GM23248 (cell line): ENCODE measurements at regions not wholly inside any gene's neighbourhood (a gene's known extent, or its start where the extent isn't known, plus 50 kb on each side); places are given as distances from the start of the nearest gene placed in this dataset.

Source experiments
- DNase-seq: peaks from one replicate; pipeline ENCODE4 v3.0.0-alpha.2; 2015
- H2AFZ ChIP-seq: fragments of 200-600 bp; sonication (generic); 2 replicates; pipeline ENCODE4 v1.6.1; 2016; ENCODE audit warnings: antibody characterized with exemption
- H3F3A ChIP-seq: fragments of 200-600 bp; sonication (generic); 2 replicates; pipeline ENCODE4 v1.6.1; 2016; ENCODE audit warnings: mild to moderate bottlenecking, antibody characterized with exemption, mixed run types; ENCODE audit not compliant: insufficient read depth
- H3K27ac ChIP-seq: fragments of 200-600 bp; sonication (generic); 2 replicates; pipeline ENCODE4 v1.5.1; 2016; ENCODE audit warnings: mild to moderate bottlenecking
- H3K27me3 ChIP-seq: fragments of 200-600 bp; sonication (generic); replicated peaks from 2 replicates; pipeline ENCODE4 v1.6.1; 2016; ENCODE audit warnings: mild to moderate bottlenecking; ENCODE audit not compliant: insufficient read depth
- H3K36me3 ChIP-seq: fragments of 200-600 bp; sonication (generic); 2 replicates; pipeline ENCODE4 v1.6.1; 2016; ENCODE audit warnings: low read depth, mild to moderate bottlenecking
- H3K4me1 ChIP-seq: fragments of 200-600 bp; sonication (generic); 2 replicates; pipeline ENCODE4 v1.6.1; 2016; ENCODE audit warnings: mild to moderate bottlenecking; ENCODE audit not compliant: insufficient read depth
- H3K4me2 ChIP-seq: fragments of 200-600 bp; sonication (generic); one replicate; pipeline ENCODE4 v1.6.1; 2016; ENCODE audit warnings: mild to moderate bottlenecking; ENCODE audit not compliant: unreplicated experiment
- H3K4me3 ChIP-seq: fragments of 200-600 bp; sonication (generic); 2 replicates; pipeline ENCODE4 v1.5.1; 2016; ENCODE audit warnings: mild to moderate bottlenecking
- H3K79me2 ChIP-seq: fragments of 200-600 bp; sonication (generic); 2 replicates; pipeline ENCODE4 v1.6.1; 2016; ENCODE audit warnings: mild to moderate bottlenecking; ENCODE audit not compliant: insufficient read depth
- H3K9ac ChIP-seq: fragments of 200-600 bp; sonication (generic); 2 replicates; pipeline ENCODE4 v1.6.1; 2016; ENCODE audit warnings: mild to moderate bottlenecking
- H3K9me2 ChIP-seq: fragments of 200-600 bp; sonication (generic); 2 replicates; pipeline ENCODE4 v1.6.1; 2016; ENCODE audit warnings: mixed run types, mild to moderate bottlenecking, moderate library complexity; ENCODE audit not compliant: insufficient read depth
- H3K9me3 ChIP-seq: fragments of 200-600 bp; sonication (generic); one replicate; pipeline ENCODE4 v1.6.1; 2017; ENCODE audit warnings: low read depth
- H4K20me1 ChIP-seq: fragments of 200-600 bp; sonication (generic); 2 replicates; pipeline ENCODE4 v1.6.0; 2016; ENCODE audit not compliant: insufficient read depth
- EZH2 ChIP-seq: fragments of 200-600 bp; sonication (generic); IDR thresholded peaks from 2 replicates; pipeline ENCODE4 v1.6.1; 2018; ENCODE audit warnings: antibody characterized with exemption, mild to moderate bottlenecking; ENCODE audit not compliant: insufficient read depth, poor library complexity, severe bottlenecking
- EZH2phosphoT487 ChIP-seq: fragments of 200-600 bp; sonication (generic); IDR thresholded peaks from 2 replicates; pipeline ENCODE4 v1.6.1; 2018; ENCODE audit warnings: antibody characterized with exemption, moderate library complexity, mild to moderate bottlenecking, low read depth; ENCODE audit not compliant: insufficient read depth
- WGBS, 2 experiments: methylation state at CpG; one replicate each; pipeline ENCODE4 v1.1.6; 2015 to 2017; ENCODE audit warnings: low lambda C conversion rate in 2 of 2, low coverage in 1 of 2; ENCODE audit errors: missing lambda C conversion rate in 2 of 2; 5-methylcytosine and 5-hydroxymethylcytosine counted together
- in situ Hi-C: fragments of 300-500 bp; cut with MboI; formaldehyde crosslinking; loops from 2 replicates; pipeline ENCODE4 v1.15.0; 2020

GRCh38 chr6:44057238-44057930 is 69.9 kb downstream of the MRPL14 start:
- Histone ChIP-seq H3K9me3 (no peaks in the 10 kb centered on the region), H3K4me3 (no peak overlapping the region), H3K4me2 (peak overlapping the region; percentile 29), H4K20me1 (no peaks in the 10 kb centered on the region), H3K4me1 (peaks cover 85% of the 10 kb centered on the region), H3K36me3 (no peaks in the 10 kb centered on the region), H3K9me2 (no peaks in the 10 kb centered on the region), H3K27ac (peak overlapping the region; percentile 88), H2AFZ (no peak overlapping the region), H3F3A (peaks cover 70% of the 10 kb centered on the region), H3K9ac (peak overlapping the region; percentile 57; the same call in 1 of the 2 replicates), H3K79me2 (no peaks in the 10 kb centered on the region), H3K27me3 (no peaks in the 10 kb centered on the region)
- no peak for DNase-seq
- in situ Hi-C loops: no loop called here
- TF ChIP-seq EZH2phosphoT487 (no peak), EZH2 (no peak)
- 62 to 67% methylated on average over 4 of the region's 4 CpGs for WGBS, 2 experiments

GRCh38 chr6:44056392-44057237 is 70.6 kb downstream of the MRPL14 start:
- 77 to 79% methylated on average over 13 of the region's 13 CpGs for WGBS, 2 experiments
- peaks cover 86% of the 10 kb centered on the region for H3K4me1 ChIP-seq
- no peaks in the 10 kb centered on the region for H3K9me2 ChIP-seq
- peak overlapping the region; percentile 88; the same call in 1 of the 2 replicates for H3K27ac ChIP-seq
- H3F3A ChIP-seq: peaks cover 70% of the 10 kb centered on the region
- peak overlapping the region; percentile 29 for H3K4me2 ChIP-seq
- no peaks in the 10 kb centered on the region for H3K27me3 ChIP-seq
- no peaks in the 10 kb centered on the region for H4K20me1 ChIP-seq
- H3K4me3 ChIP-seq: no peak overlapping the region
- no peak for TF ChIP-seq EZH2
- TF ChIP-seq EZH2phosphoT487: no peak
- H2AFZ ChIP-seq: no peak overlapping the region
- peak; percentile 59 for DNase-seq
- peak overlapping the region; percentile 18; the same call in 1 of the 2 replicates for H3K9ac ChIP-seq
- no peaks in the 10 kb centered on the region for H3K36me3 ChIP-seq
- H3K9me3 ChIP-seq: no peaks in the 10 kb centered on the region
- no peaks in the 10 kb centered on the region for H3K79me2 ChIP-seq
- in situ Hi-C loops: no loop called here

- H3K9ac ChIP-seq: peak overlapping the region; percentile 45
- peak overlapping the region; percentile 36 for H3K4me2 ChIP-seq
- H3K9me2 ChIP-seq: no peaks in the 10 kb centered on the region
- in situ Hi-C loops: no loop called here
- H3K36me3 ChIP-seq: no peaks in the 10 kb centered on the region
- no peak overlapping the region for H3K4me3 ChIP-seq
- 23 to 35% methylated on average over 8 of the region's 8 CpGs for WGBS, 2 experiments
- DNase-seq: peak; percentile 90
- H3K79me2 ChIP-seq: no peaks in the 10 kb centered on the region
- H3K9me3 ChIP-seq: no peaks in the 10 kb centered on the region
- no peak overlapping the region for H2AFZ ChIP-seq
- H4K20me1 ChIP-seq: no peaks in the 10 kb centered on the region
- TF ChIP-seq EZH2 (no peak), EZH2phosphoT487 (no peak; the same call in 1 of the 2 replicates)
- peaks cover 66% of the 10 kb centered on the region for H3F3A ChIP-seq
- H3K27me3 ChIP-seq: no peaks in the 10 kb centered on the region
- peak overlapping the region; percentile 81 for H3K27ac ChIP-seq
- H3K4me1 ChIP-seq: peaks cover 87% of the 10 kb centered on the region
Observed at GRCh38 chr6:44054721-44055559, 72.3 kb downstream of the MRPL14 start.
